ENCODE measurements at regions not wholly inside any gene's neighbourhood (a gene's known extent, or its start where the extent isn't known, plus 50 kb on each side); places are given as distances from the start of the nearest gene placed in this dataset.

DNA sequence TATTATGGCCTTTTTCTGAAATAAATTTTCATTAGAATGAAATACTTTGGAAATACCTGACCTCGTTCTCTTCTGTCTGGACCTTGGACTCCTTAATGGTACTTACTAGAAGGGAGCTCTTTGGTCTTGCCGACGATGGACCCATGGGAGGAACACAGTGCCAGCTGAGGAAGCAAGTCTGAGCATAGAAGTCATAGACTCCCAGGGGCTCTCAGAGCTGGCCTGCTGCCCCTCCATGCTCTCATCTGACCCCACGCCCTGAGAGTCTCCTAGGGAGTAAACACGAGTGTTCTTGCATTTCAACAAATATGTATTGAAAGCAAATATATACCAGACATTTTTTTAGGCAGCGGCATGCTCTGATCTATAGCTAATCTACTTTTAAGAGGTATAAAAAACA, 87.8 kb downstream of the PLEKHG1 start:
- no peak for ATAC-seq
- WGBS (ENCODE audit: insufficient coverage) = 78% methylated on average over 5 of the region's 6 CpGs
- H3K4me3 ChIP-seq (ENCODE audit: low read length) = no peak overlapping the region
- no peak for DNase-seq
- H3K27ac Mint-ChIP-seq = no peak overlapping the region
- intact Hi-C loops (cut with micrococcal nuclease) = no loop called here
- H3K9me3 ChIP-seq (ENCODE audit: control insufficient read depth, insufficient read depth, low read length) = no peaks in the 10 kb centered on the region
- no peaks in the 10 kb centered on the region for H3K27me3 ChIP-seq (ENCODE audit: control insufficient read depth, insufficient read depth, low read length)
- H3K36me3 Mint-ChIP-seq = no peaks in the 10 kb centered on the region
- no peak for TF ChIP-seq CTCF (IDR thresholded peaks at IDR 0.05)
- H3K4me1 ChIP-seq (ENCODE audit: control insufficient read depth, insufficient read depth, low read length) = peaks cover 18% of the 10 kb centered on the region
- H3K4me3 Mint-ChIP-seq = no peak overlapping the region
- H3K27me3 Mint-ChIP-seq (ENCODE audit: low read depth in 2 of 2) = no peaks in the 10 kb centered on the region
- H3K27ac ChIP-seq (ENCODE audit: low read length) = no peak overlapping the region
- no peaks in the 10 kb centered on the region for H3K9me3 Mint-ChIP-seq
- H3K4me1 Mint-ChIP-seq = no peaks in the 10 kb centered on the region
- H3K36me3 ChIP-seq (ENCODE audit: control insufficient read depth, insufficient read depth, low read length) = no peaks in the 10 kb centered on the region

DNA sequence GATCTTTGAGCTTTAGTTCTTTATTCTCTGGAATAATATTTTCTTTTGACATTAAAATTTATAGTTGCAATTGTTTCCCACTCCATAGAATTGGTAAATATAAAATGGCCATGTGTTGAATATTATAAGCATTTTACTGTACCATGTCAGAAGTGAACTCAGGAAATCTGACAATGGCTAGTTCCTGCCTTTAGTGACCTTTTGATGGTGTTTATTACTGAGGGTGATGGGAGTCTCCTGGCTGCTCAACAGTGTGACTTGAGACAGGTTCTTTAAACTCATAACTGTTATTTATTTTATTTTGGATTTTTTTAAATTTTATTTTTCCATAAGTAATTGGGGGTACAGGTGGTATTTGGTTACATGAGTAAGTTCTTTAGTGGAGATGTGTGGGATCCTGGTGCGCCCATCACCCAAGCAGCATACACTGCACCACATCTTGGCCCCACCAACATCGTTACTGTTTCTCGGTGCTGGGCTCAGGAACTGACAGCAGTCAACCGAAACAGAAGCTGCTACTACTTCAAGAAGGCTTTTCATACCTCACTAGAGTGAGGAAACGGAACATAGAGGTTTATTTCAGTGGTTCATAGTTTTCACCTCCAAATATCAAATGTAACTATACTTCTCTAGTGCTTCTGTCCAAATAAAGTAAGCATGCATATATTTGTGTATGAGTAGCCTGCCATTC, 90.4 kb downstream of the PLEKHG1 start:
- DNase-seq = no peak
- TF ChIP-seq CTCF (IDR thresholded peaks at IDR 0.05) = no peak
- Mint-ChIP-seq H3K27ac (no peak overlapping the region), H3K27me3 (ENCODE audit: low read depth in 2 of 2) (no peaks in the 10 kb centered on the region), H3K4me1 (no peaks in the 10 kb centered on the region), H3K36me3 (no peaks in the 10 kb centered on the region), H3K9me3 (no peaks in the 10 kb centered on the region), H3K4me3 (no peak overlapping the region)
- no peaks in the 10 kb centered on the region for H3K27me3 ChIP-seq (ENCODE audit: control insufficient read depth, insufficient read depth, low read length)
- no peaks in the 10 kb centered on the region for H3K36me3 ChIP-seq (ENCODE audit: control insufficient read depth, insufficient read depth, low read length)
- H3K4me1 ChIP-seq (ENCODE audit: control insufficient read depth, insufficient read depth, low read length) = peaks cover 6% of the 10 kb centered on the region
- intact Hi-C loops (cut with micrococcal nuclease) = no loop called here
- no peak for ATAC-seq
- no peaks in the 10 kb centered on the region for H3K9me3 ChIP-seq (ENCODE audit: control insufficient read depth, insufficient read depth, low read length)
- H3K4me3 ChIP-seq (ENCODE audit: low read length) = no peak overlapping the region
- H3K27ac ChIP-seq (ENCODE audit: low read length) = peak overlapping the region; percentile 63
- WGBS (ENCODE audit: insufficient coverage) = 63% methylated on average over 3 of the region's 5 CpGs

DNA sequence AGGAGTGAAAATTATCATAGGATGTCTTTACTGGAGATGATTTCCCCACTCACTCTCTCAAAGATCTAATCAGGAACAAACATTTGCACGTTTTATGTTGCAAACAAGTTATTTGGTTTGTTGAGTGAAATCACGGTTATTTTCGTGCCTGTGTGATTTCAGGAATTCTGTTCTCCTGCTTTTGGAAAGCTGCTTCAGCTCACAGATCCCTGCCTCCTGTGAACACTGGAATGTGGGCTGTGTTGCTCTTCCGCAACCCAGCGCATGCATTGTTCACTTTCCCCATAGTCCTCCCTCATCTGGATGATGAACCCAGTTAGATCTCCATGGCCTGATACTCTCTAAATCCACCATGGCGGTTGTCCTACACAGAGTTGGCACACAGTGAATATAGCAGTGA, 91.0 kb downstream of the PLEKHG1 start:
- no peaks in the 10 kb centered on the region for H3K36me3 ChIP-seq (ENCODE audit: control insufficient read depth, insufficient read depth, low read length)
- intact Hi-C loops (cut with micrococcal nuclease) = no loop called here
- no peaks in the 10 kb centered on the region for H3K27me3 ChIP-seq (ENCODE audit: control insufficient read depth, insufficient read depth, low read length)
- peak overlapping the region; percentile 63 for H3K27ac ChIP-seq (ENCODE audit: low read length)
- Mint-ChIP-seq H3K27ac (no peak overlapping the region), H3K27me3 (ENCODE audit: low read depth in 2 of 2) (peaks cover 0 to 6% of the 10 kb centered on the region in 2 donors), H3K36me3 (no peaks in the 10 kb centered on the region), H3K4me3 (no peak overlapping the region), H3K9me3 (no peaks in the 10 kb centered on the region), H3K4me1 (no peaks in the 10 kb centered on the region)
- WGBS (ENCODE audit: insufficient coverage) = 88% methylated on average over 6 of the region's 6 CpGs
- DNase-seq (no peak), ATAC-seq (no peak)
- no peak for TF ChIP-seq CTCF (IDR thresholded peaks at IDR 0.05)
- no peaks in the 10 kb centered on the region for H3K9me3 ChIP-seq (ENCODE audit: control insufficient read depth, insufficient read depth, low read length)
- H3K4me3 ChIP-seq (ENCODE audit: low read length) = no peak overlapping the region
- peaks cover 3% of the 10 kb centered on the region for H3K4me1 ChIP-seq (ENCODE audit: control insufficient read depth, insufficient read depth, low read length)

GRCh38 chr6:150691463-150691862, 91.8 kb downstream of the PLEKHG1 start:
- no peak overlapping the region for H3K4me3 ChIP-seq (ENCODE audit: low read length)
- DNase-seq = no peak
- peaks cover 3% of the 10 kb centered on the region for H3K4me1 ChIP-seq (ENCODE audit: control insufficient read depth, insufficient read depth, low read length)
- no peaks in the 10 kb centered on the region for H3K9me3 ChIP-seq (ENCODE audit: control insufficient read depth, insufficient read depth, low read length)
- no peaks in the 10 kb centered on the region for H3K27me3 ChIP-seq (ENCODE audit: control insufficient read depth, insufficient read depth, low read length)
- no peaks in the 10 kb centered on the region for H3K36me3 Mint-ChIP-seq
- no peaks in the 10 kb centered on the region for H3K4me1 Mint-ChIP-seq
- intact Hi-C loops (cut with micrococcal nuclease) = no loop called here
- peak overlapping the region; percentile 72 for H3K27ac ChIP-seq (ENCODE audit: low read length)
- no peaks in the 10 kb centered on the region for H3K9me3 Mint-ChIP-seq
- no peak overlapping the region for H3K27ac Mint-ChIP-seq
- WGBS (ENCODE audit: insufficient coverage) = 38% methylated on average over 1 of the region's 2 CpGs
- no peaks in the 10 kb centered on the region for H3K36me3 ChIP-seq (ENCODE audit: control insufficient read depth, insufficient read depth, low read length)
- no peak for TF ChIP-seq CTCF (IDR thresholded peaks at IDR 0.05)
- ATAC-seq = no peak
- peaks cover 0 to 10% of the 10 kb centered on the region in 2 donors for H3K27me3 Mint-ChIP-seq (ENCODE audit: low read depth in 2 of 2)
- H3K4me3 Mint-ChIP-seq = no peak overlapping the region

Data from natural killer cell (primary cell).